ENCODE measurements at regions not wholly inside any gene's neighbourhood (a gene's known extent, or its start where the extent isn't known, plus 50 kb on each side); places are given as distances from the start of the nearest gene placed in this dataset.

DNA sequence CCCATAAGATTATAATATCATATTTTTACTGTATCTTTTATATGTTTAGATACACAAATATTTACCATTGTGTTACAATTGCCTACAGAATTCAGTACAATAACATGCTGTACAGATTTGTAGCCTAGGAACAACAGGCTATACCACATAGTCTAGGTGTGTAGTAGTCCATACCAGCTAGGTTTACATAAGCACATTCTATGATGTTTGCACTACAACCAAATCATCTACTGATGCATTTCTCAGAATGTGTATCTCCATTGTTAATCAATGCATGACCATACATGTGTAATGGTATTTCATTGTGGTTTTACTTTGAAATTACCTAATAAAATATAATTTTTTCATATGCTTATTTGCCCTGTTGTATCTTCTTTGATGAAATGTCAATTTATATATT lies 288.1 kb upstream of the PCDH10 start:
- DNase-seq (ENCODE audit: low spot score) = no peak

GRCh38 chr4:132863619-132864018 lies 285.5 kb upstream of the PCDH10 start:
- no peak for DNase-seq (ENCODE audit: low spot score)

- no peak for DNase-seq (ENCODE audit: low spot score)
Measured at GRCh38 chr4:132865458-132865857, 283.6 kb upstream of the PCDH10 start.

DNA sequence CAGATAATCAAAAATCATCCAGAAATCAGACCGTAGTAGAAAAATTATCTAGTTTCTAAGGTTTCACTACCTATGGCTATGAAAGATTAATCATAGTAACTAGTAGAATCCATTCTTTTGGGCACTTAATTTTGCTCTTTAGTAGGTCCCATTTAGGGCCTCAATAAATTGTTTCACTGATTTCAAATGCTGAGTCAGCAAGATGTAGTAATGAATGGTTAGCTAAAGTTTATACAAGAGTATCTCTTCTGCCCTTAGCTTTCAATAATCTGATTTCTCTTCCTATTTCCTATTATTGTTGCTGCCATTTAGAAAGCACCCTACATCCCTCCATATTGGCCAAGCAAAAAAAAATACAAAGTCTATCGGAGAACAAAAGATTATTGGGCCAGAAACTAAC lies 283.2 kb upstream of the PCDH10 start:
- DNase-seq (ENCODE audit: low spot score) = no peak

DNA sequence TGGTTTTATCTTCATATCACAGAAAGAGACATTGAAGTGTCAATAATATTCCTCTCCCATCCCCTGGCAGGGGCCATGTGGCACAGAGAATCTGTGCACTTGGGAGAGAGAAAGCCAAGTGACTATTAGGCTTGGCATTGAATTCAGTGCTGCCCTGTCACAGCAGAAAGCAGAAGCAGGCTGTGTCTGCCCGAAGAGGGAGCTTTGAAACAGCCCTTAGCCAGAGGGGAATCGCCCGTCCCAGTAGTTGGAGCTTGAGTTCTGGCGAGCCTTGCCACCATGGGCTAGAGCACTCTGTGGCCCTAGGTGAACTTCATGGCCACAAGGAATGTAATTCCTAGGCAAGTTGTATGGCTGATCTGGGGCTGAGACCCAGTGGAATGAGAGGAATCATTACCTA lies 282.5 kb upstream of the PCDH10 start:
- no peak for DNase-seq (ENCODE audit: low spot score)

- DNase-seq (ENCODE audit: low spot score) = no peak
Measured at GRCh38 chr4:132893787-132894186, 255.3 kb upstream of the PCDH10 start.

DNA sequence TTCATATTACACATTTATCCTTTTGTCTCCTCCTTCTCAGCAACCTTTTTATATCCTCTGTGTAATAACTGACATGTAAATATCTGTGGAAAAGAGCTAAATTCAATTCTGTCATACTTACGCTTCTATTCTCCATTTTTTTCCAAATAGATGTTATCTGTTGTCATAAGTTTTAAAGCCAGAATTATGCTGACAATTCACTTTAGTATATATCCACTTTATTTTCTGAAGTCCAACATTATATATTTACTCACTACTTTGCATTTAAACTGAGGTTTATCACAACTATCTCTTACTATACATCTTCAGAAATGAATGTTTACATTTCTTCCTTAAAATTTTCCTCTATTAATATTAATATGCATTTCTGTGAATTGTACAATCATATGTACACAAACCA lies 247.9 kb upstream of the PCDH10 start:
- DNase-seq (ENCODE audit: low spot score) = no peak

- DNase-seq (ENCODE audit: low spot score) = no peak
Measured at GRCh38 chr4:132910229-132910748, 238.8 kb upstream of the PCDH10 start.

- no peak for DNase-seq (ENCODE audit: low spot score)
Measured at GRCh38 chr4:132918096-132918495, 231.0 kb upstream of the PCDH10 start.

- no peak for DNase-seq (ENCODE audit: low spot score)
Measured at GRCh38 chr4:132923516-132923915, 225.6 kb upstream of the PCDH10 start.

DNA sequence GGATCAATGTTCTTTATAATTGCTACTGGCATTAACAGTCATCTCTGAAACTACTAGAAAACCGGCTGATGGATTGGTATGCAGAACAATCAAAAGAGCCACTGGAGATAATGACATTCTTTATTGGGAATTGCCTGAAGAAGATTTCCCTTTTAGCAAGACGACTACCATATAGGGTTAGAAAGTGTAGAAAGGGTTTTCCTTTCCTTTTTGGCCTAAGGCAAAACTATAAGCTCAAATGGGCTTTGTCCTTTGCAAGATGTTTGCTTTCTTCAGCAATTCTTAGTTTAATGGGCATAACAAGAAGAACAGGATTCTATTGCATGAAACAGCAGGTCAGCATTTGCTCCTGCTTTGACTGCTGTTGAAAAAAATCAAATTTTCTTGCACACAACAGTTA lies 214.2 kb upstream of the PCDH10 start:
- no peak for DNase-seq (ENCODE audit: low spot score)

GRCh38 chr4:132955146-132955545 lies 193.9 kb upstream of the PCDH10 start:
- DNase-seq (ENCODE audit: low spot score) = no peak

- DNase-seq (ENCODE audit: low spot score) = no peak
Measured at GRCh38 chr4:132956962-132957361, 192.1 kb upstream of the PCDH10 start.

DNA sequence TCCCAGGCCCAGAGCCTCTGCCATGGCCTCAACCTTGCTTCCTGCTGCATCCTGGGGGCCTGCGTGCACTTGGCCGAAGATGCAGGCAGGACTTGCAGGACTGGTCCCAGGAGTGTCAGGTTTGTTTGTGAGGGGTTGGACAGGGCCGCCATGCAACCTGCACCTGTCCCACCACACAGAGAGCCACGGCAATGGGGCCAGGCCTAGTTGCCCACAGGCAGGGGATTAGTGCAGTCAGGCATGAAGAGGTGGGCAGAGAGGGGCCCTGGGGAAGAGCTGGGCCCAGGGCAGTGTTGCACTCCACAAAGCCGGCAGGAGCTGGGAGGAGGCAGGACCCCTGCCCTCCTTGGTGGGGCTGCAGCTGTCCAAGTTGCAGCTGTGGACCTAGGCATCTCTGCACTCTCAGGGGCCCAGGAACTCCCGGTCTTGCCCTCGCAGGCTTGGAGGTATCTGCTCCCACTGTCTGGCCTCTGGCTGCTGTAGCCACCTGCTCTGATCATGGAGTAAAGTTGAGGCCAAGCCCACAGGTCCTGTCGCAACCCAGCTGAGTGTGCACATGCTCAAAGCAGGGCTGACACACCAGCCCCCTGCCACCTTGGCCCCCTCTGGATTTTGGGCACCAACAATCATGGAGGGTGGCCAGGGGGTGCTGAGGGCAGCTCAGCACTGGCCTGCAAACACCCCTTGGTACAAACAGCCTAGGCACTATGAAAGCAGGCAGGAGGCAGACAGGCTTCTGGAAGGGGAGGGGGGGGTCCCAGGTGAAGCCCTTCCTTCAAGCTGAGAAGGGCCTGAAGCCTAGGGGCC lies 190.4 kb upstream of the PCDH10 start:
- no peak for DNase-seq (ENCODE audit: low spot score)

- DNase-seq (ENCODE audit: low spot score) = no peak
Measured at GRCh38 chr4:132981611-132982010, 167.5 kb upstream of the PCDH10 start.

- DNase-seq (ENCODE audit: low spot score) = no peak
Measured at GRCh38 chr4:132982151-132982550, 166.9 kb upstream of the PCDH10 start.

GRCh38 chr4:132991111-132991510 lies 158.0 kb upstream of the PCDH10 start:
- no peak for DNase-seq (ENCODE audit: low spot score)

GRCh38 chr4:132992686-132993085 lies 156.4 kb upstream of the PCDH10 start:
- DNase-seq (ENCODE audit: low spot score) = no peak

DNA sequence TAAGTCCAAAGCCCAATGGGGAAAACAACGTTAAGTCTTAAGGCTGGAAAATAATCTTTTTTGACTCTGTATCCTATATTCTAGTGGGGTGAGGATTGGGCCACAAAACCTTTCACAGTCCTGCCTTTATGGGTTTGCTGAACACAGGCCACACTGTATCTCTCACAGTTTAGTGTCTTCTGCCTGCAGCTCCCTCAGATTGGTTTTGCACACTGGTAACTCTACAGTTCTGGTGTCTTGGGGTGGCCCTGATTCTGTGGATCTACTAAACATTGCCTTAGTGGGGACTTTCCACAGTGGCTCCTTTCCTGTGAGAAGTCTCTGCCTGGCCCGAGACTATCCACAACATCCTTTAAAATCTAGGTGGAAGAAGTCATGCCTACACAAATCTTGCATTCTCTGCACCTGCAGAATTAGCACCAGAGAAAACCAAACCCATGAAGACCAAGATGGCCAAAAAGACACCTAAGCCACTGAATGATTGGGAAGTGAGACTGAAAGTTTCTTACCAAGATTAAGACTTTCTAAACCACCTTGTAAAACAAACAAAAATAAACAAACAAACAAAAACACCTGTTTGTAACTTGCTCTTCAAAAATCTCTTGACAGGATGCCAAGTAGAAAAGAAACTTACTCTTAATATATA lies 150.4 kb upstream of the PCDH10 start:
- DNase-seq (ENCODE audit: low spot score) = no peak

DNA sequence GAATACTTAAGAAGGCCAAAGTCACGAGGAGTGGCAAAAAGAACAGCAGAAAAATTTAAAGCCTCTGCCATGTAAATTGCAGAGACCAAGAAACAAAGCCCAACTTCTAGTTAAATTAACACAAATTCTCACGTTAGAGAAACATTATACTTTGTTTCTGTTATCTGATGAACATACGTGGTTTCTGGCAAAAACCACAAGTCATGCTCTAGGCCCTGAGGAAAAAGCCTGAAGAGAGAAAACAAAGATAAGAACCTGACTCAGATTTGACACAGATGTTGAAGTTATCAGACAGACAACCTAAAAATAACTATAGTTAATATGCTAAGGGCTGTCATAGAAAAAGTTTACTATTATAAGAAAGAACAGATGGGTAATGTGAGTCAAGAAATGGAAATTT lies 149.1 kb upstream of the PCDH10 start:
- DNase-seq (ENCODE audit: low spot score) = no peak

GRCh38 chr4:133003169-133003568 lies 145.9 kb upstream of the PCDH10 start:
- DNase-seq (ENCODE audit: low spot score) = no peak

DNA sequence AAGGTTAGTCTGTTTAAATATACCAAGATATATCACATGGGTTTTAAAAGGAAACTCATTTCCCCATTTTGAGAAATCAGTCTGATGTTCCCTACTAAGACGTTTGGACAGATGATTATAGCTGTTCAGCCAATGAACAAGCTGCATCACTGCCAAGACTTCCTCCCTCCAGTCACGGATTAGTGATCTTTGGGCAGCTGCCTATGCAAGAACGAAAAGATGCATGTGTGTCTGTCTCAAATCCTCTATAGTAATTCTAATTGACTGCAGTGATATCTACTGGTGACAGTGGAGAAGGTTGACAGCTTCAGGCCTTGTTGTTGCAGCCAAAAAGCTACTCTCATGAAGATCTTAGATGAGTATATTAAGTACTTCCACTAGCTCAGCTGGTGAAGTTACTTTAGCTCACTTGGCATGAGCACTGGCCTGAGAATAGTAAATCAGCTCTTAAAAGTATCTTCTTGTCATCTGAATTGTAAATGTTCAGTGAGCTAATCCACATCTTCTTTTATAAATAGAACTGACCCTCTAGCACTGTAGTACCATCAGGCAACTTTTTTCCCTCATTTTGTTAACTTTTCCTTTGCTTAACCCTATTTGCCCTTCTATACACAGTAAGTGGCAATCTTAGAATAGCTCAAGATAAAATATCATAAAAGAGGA lies 134.5 kb upstream of the PCDH10 start:
- DNase-seq (ENCODE audit: low spot score) = no peak

DNA sequence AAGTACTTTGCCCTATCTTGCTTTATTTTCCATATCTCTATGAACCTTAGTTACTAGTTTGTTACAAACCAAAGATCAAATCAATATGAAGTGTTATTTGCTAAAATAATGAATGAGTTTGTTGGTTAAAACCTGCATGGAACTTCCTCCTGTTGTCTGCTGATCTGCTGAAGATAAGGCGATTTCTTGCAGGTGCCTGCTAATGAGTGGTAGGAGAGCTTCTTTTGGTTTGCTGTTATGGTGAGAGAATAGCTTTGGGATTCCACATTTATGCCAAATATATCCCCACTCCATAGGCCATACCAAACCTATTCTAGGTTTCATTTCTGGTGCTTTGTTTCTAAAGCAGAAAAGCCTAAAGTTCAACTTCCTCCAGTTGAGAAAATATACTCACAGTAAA lies 103.8 kb upstream of the PCDH10 start:
- no peak for DNase-seq (ENCODE audit: low spot score)
